ENCODE measurements at regions not wholly inside any gene's neighbourhood (a gene's known extent, or its start where the extent isn't known, plus 50 kb on each side); places are given as distances from the start of the nearest gene placed in this dataset.
"Not testable (repeated sequence)": the region's sequence is repeated elsewhere in the genome, so short reads cannot be mapped to it uniquely, and the experiment has no call there.

DNA sequence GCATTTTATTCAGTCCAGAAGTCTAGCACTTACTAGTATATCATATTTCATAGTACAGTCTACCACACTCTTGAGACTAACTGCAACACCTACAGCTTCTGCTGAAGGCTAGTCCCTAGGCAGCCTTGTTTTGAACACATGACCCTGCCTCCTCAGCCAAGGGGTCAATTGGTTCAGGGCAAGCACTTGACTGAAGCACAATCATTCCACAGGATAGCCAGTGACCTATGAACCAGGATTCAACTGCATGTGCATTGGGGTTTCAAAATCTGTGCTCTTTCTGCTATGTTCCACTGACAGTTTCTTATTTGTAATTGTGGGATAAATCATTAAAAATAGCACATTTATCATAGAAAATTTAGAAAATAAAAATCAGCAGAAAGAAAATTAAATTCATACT lies 186.8 kb downstream of the TMEM161B start:
- TF ChIP-seq, protein P1, sequence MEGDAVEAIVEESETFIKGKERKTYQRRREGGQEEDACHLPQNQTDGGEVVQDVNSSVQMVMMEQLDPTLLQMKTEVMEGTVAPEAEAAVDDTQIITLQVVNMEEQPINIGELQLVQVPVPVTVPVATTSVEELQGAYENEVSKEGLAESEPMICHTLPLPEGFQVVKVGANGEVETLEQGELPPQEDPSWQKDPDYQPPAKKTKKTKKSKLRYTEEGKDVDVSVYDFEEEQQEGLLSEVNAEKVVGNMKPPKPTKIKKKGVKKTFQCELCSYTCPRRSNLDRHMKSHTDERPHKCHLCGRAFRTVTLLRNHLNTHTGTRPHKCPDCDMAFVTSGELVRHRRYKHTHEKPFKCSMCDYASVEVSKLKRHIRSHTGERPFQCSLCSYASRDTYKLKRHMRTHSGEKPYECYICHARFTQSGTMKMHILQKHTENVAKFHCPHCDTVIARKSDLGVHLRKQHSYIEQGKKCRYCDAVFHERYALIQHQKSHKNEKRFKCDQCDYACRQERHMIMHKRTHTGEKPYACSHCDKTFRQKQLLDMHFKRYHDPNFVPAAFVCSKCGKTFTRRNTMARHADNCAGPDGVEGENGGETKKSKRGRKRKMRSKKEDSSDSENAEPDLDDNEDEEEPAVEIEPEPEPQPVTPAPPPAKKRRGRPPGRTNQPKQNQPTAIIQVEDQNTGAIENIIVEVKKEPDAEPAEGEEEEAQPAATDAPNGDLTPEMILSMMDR (IDR thresholded peaks at IDR 0.05) = no peak
- ATAC-seq (no peak), DNase-seq (no peak)
- Histone ChIP-seq H3K27me3 (no peaks in the 10 kb centered on the region), H3K4me1 (no peaks in the 10 kb centered on the region), H3K4me3 (no peak overlapping the region), H3K27ac (no peak overlapping the region), H3K9me3 (peaks cover 0 to 19% (median 9%) of the 10 kb centered on the region in 11 donors), H3K36me3 (no peaks in the 10 kb centered on the region)
- intact Hi-C loops (cut with DNase I) = no loop called here

DNA sequence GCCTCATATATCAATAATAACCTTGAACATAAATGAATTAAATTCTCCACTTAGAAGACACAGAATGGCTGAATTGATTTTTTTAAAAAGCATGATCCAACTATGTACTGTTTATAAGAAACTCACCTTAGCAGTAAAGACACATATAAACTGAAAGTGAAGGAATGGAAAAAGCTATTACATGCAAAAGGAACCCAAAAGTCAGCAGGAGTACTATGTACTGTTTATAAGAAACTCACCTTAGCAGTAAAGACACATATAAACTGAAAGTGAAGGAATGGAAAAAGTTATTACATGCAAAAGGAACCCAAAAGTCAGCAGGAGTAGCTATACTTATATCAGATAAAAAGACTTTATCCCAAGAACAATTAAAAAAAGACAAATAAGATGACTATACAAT lies 204.8 kb downstream of the TMEM161B start:
- Histone ChIP-seq H3K4me3 (no peak overlapping the region), H3K9me3 (peaks cover 0 to 27% (median 9%) of the 10 kb centered on the region in 11 donors), H3K36me3 (no peaks in the 10 kb centered on the region), H3K4me1 (no peaks in the 10 kb centered on the region), H3K27ac (no peak overlapping the region), H3K27me3 (no peaks in the 10 kb centered on the region)
- ATAC-seq (no peak), DNase-seq (no peak)
- intact Hi-C loops (cut with DNase I) = loop anchor here in 1 of 10 donors (10.0 kb wide), 1 partner anchor 119 kb away; no protein-coding TSS in a partner anchor
- TF ChIP-seq, protein P1 (IDR thresholded peaks at IDR 0.05) = no peak

DNA sequence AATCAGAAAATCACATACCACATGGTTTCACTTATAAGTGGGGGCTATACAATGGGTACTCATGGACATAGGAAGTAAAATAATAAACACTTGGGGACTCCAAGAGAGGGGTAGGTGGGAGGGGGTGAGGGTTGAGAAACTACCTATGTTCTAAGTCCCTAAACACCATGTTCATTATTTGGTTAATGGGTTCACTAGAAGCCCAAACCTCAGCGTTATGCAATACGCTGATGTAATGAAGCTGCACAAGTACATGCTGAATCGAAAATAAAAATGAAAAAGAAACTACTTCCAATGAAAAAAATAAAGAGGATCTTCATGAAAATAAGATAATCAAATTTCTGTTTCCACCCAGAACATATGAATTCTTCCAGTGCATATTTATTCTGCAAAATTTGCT lies 208.5 kb downstream of the TMEM161B start:
- Histone ChIP-seq H3K9me3 (peaks cover 0 to 27% (median 9%) of the 10 kb centered on the region in 11 donors), H3K36me3 (no peaks in the 10 kb centered on the region), H3K27ac (no peak overlapping the region), H3K4me1 (no peaks in the 10 kb centered on the region), H3K27me3 (no peaks in the 10 kb centered on the region), H3K4me3 (no peak overlapping the region)
- WGBS, 2 donors = 81 to 87% methylated on average over 3 of the region's 3 CpGs
- TF ChIP-seq, protein P1 (IDR thresholded peaks at IDR 0.05) = no peak
- DNase-seq (no peak), ATAC-seq (no peak)
- intact Hi-C loops (cut with DNase I) = loop anchor here in 1 of 10 donors (10.0 kb wide), 1 partner anchor 115 kb away; no protein-coding TSS in a partner anchor

DNA sequence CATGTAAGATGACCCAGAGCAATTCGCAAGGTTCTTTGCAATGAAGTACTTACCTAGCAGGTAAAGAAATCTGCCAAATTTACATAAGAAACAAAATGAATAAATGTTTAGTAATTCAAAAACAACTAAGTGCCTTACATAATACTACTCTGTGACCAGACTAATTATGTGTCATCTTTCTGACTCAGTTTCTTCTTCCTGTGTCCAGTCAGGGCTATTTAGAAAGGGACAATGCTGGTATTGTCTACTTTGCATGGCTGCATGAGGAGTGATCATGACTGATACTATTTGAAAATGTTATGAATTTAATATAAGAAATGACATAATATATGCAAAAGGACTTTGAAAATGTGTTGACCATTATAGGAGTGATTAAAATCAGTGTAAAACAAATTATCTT lies 210.0 kb downstream of the TMEM161B start:
- 92 to 97% methylated on average over 1 of the region's 1 CpG for WGBS, 2 donors

DNA sequence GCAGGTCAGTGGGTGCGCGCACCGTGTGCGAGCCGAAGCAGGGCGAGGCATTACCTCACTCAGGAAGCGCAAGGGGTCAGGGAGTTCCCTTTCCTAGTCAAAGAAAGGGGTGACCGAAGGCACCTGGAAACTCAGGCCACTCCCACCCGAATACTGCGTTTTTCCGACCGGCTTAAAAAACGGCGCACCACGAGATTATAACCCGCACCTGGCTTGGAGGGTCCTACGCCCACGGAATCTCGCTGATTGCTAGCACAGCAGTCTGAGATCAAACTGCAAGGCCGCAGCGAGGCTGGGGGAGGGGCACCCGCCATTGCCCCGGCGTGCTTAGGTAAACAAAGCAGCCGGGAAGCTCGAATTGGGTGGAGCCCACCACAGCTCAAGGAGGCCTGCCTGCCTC lies 216.2 kb downstream of the TMEM161B start:
- DNase-seq; H3K9me3 ChIP-seq; H3K27me3 ChIP-seq; H3K36me3 ChIP-seq; H3K4me3 ChIP-seq; H3K27ac ChIP-seq; H3K4me1 ChIP-seq; intact Hi-C loops (cut with DNase I); ATAC-seq: not testable (repeated sequence)
- WGBS, 2 donors = 55 to 66% methylated on average over 26 of the region's 26 CpGs

More for the DNA sequence above, 210.0 kb downstream of the TMEM161B start:
- H3K27ac ChIP-seq = no peak overlapping the region
- no peaks in the 10 kb centered on the region for H3K4me1 ChIP-seq
- intact Hi-C loops (cut with DNase I) = no loop called here
- H3K36me3 ChIP-seq = no peaks in the 10 kb centered on the region
- no peak for ATAC-seq
- H3K9me3 ChIP-seq = peaks cover 0 to 20% (median 9%) of the 10 kb centered on the region in 11 donors
- TF ChIP-seq, protein P1 (IDR thresholded peaks at IDR 0.05) = no peak
- no peak overlapping the region for H3K4me3 ChIP-seq
- no peak for DNase-seq
- no peaks in the 10 kb centered on the region for H3K27me3 ChIP-seq

Measured in heart right ventricle (tissue), 16 donors.